Stimulated activated CD4-positive, alpha-beta T cell treated with anti-CD3 and anti-CD28 coated beads, Interleukin-4, amount 100 ng/mL, for 24 hours (primary cell): ENCODE measurements at regions not wholly inside any gene's neighbourhood (a gene's known extent, or its start where the extent isn't known, plus 50 kb on each side); places are given as distances from the start of the nearest gene placed in this dataset.
"Not testable (repeated sequence)": the region's sequence is repeated elsewhere in the genome, so short reads cannot be mapped to it uniquely, and the experiment has no call there.

ENCODE experiments used
- DNase-seq: peaks from one replicate; pipeline ENCODE4 v3.0.0-alpha.2; 2020

DNA sequence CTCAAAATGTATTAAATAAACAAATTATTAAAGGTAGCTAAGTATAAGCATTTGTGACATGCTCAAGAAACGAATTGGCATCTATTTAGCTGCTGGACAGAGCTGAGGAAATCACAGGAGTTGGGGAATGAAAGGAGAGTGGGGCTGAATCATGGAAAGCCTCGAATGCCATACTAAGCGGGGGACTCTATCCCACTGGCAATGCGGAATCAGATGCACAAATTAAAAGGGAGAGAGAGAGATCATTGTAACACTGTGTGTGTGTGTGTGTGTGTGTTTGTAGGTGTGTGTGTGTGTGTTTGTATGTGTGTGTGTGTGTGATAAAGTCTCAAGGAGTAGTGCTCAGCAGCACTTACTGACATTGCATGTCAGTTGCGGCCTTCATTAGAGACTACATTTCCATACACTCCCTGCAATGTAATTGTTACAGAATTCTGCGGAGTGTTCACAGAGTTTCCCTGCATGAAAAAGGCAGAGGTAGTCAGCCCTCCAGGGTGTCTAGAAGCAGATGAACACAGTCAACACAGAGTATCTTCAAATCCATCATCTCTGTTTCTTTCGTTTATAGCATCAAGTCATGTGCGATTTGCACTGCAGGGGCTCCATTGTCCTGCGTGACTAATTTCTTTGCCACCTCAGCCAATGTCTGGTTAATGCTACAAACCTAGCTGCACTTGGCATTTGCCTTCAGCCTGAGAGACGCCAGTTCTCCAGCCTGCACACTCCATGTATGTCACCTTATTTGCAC lies 111.7 kb upstream of the CYRIA start:
- no peak for DNase-seq

DNA sequence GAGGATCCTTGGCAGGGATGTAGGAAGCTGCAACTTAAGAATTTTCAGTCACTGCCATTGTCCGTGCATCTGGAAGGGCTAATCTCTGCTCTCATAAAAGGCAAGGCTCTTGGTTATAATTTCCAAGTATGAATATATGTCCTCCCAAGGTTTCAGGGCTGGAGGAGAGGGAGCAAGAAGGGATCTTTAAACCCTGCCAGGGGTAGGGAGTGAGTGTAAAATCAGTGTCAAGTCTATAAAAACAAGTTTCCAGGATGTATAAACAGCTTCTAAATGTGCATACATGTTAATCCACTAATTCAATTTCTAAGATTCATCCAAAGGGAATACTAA lies 110.2 kb upstream of the CYRIA start:
- no peak for DNase-seq

DNA sequence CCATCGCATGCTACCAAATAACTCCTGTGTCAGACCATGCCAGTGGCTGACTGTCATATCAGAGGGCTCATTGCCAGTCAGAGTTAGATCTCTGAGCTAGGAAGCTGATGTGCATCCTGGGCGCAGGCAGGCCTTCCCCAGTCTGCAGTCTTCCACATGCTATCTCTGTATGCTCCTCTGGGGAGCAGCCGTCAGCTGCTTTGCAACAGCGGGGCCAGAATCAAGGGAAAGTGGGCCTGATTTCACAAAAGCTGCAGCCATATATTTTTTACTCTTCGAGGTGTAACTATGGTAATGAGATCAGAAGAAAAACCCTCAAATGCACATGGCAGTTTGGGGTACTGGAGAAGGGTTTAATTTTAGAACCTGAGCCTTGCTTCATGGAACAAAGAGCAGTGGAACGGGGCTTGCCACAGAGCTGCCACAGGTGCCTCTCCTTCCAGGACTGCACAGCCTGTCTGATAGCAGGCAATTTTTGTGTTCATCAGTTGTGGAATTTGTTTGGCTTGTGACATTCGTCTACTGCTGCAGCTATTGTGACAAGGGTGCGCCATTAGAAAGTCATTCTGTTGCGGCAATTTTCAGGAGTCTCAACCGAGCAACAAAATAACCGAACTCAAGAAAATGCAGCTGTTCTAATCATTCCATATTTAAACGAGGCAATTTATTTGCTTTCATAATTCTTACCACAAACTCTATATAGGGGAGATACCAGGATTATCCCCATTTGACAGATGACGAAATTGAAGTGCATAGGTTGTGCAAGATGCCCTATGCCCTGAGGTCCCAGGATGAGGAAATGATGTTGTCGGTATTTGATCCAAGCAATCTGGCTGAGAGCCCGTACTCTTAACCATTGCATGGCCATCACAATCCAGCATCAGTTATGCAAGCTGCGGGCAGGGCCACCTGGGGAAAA lies 109.6 kb upstream of the CYRIA start:
- DNase-seq: no peak

DNA sequence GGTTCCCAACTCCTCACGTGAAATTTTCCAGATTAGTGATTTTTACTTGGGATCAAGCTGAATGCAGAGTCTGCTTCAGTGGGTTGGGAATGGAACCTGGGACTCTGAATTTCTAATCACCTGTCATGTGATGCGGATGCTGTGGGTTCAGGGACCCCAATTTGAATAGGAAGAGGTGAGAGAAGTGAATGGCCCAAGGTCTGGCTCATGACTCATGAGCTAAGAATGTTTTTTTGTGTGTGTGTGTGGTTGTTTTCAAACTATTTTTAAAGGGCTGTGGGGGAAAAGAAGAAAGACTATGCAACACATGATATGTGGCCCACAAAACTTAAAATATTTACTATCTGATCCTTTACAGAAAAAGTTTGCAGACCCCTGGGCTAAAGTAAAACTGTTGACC lies 108.5 kb upstream of the CYRIA start:
- DNase-seq: no peak

DNA sequence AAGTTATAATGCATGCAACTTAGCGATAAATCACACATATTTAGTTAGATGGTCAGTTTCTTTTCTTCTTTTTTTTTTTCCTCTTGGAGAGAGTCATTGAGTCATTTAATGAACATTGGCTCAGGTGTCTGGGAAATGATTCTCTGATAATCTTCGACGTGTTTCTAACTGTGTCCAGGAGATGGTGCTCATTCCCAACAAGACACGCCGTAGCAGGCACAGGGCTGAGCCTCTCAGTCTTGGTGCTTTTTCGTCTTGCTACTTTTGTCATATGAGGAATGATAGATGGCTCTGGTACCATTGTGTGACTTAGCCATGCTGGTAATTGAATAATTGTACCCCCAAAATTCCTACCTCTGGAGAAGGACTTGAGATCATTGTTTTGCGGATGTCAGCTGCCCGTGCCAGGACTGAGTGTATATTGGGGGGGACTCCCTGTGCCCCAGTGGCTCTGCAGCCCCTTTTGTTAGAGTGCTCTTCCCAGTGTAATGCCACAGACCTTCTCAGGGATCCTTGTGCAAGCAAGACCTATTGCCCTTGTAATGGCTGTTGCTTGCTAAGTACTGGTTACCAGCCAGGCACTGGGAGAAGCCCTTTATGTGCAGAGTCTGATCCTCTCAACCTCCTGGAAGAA lies 107.6 kb upstream of the CYRIA start:
- DNase-seq: no peak

DNA sequence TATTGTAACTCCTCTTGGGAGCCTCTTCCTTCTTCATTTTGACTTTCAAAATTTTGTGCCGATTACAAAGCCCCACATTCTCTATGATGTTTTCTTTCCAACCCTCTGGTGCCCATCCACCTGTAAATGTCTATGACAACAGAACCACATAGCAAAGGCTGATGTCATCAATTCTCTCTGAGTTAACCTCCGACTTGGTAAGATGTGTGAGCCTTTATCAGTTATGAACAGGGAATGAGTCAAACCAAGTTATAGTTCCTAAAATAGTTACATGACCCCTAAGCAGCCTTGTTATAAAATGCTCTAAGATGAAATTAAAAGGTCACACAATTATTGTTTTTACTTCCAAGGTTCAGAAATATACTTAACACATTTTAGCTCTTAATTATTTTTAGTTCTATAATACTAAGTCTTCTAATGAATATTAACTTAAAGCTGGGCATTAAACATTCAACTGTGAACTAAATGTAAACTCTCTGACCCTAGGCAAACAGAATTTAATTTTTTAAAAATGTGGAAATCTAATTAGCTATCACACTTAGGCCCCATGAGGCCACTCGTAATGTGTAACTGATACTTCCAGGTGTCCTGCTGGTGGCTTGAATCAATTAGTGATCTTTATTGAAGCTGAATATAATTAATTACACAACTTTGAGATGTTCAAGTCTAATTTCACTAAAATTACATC lies 102.3 kb upstream of the CYRIA start:
- no peak for DNase-seq

DNA sequence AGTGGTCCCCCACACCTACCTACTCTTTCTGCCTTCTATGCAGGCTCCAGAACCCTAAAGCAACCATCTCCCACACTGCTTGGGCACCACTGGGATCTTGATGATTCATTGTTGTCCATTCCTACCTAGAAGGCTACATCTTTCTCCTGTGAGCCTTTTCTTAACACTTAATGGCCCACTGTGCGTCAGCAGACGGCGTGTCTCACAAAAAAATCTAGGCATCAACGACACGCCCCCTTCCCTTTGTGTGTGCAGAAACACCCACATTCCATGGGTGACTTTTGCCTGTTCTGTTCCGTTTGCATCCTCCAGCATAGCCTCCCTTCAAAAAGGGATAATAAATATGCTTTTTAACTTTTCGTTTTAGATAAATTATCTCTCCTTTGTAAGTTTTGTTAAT lies 99.7 kb upstream of the CYRIA start:
- no peak for DNase-seq

DNA sequence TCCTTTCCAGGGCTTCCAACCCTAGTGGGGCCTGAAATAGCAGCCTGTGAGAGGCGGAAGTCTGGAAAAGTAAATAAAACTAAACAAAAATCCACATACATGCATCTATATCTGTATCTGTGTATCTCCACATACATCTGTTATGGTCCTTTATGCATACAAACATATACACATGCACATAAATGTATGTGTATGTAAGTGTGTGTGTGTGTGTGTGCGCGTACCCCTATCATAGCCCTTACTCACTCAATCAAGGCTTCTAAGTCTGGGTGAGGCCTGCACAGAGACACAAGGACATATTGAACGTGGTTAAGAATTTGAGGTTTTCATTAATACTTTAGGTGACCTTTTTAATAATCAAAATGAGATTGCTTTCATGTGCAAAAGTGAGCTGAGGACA lies 98.9 kb upstream of the CYRIA start:
- DNase-seq: no peak

DNA sequence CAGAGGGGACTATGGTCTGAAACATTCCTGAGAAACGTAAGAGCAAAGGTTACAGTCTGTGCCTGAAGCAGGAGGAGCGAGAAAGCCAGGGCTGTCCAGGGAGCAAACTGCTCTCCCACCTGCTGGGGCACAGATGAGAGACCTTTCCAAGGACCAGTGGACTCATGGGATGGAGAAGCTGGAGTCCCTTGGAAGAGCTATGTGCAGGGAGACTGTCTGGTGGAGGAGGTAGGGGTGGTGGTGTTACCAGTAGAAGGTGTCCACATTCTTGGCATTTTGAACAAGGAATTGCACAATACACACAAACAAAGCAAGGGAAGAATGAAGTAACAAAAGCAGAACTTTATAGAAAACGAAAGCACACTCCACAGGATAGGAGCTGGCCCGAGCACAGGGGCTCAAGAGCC lies 97.9 kb upstream of the CYRIA start:
- DNase-seq: no peak

DNA sequence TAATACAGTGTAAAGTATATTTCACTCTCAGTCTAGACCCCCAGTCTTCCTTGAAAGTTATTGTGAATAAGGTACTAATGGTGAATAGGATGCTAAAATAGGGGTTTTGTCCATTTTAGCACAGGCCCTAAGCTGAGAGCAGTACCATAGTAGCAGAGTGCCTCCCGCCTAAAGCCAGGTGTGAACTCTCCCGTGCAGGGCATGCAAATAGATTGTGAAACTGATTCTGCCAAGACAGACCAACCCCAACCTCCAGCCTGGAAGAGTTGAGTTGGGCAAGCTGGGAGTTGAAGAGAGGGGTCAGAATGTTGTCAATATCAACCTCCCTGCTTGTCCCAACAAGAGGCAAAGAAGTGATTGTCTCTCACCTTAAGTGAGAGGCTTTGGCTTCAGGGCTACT lies 97.4 kb upstream of the CYRIA start:
- no peak for DNase-seq

DNA sequence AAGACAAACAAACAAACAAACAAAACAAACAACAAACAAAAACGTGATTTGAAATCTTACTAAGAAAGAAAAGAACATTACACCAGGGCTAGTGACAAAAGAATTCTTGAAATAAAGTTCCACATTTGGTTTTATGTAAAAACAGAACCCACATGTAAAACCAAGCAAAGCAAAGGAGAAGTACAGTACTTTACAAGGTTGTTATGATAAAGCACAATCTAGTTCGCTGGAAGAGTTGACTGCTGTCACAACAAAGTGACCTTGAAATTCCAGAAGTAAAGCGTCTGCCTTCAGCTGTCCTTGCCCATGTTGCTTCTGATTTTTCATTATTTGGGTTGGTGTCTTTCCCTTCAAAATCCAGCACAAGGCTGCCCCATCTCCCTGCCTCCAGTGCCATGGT lies 94.8 kb upstream of the CYRIA start:
- DNase-seq: no peak

DNA sequence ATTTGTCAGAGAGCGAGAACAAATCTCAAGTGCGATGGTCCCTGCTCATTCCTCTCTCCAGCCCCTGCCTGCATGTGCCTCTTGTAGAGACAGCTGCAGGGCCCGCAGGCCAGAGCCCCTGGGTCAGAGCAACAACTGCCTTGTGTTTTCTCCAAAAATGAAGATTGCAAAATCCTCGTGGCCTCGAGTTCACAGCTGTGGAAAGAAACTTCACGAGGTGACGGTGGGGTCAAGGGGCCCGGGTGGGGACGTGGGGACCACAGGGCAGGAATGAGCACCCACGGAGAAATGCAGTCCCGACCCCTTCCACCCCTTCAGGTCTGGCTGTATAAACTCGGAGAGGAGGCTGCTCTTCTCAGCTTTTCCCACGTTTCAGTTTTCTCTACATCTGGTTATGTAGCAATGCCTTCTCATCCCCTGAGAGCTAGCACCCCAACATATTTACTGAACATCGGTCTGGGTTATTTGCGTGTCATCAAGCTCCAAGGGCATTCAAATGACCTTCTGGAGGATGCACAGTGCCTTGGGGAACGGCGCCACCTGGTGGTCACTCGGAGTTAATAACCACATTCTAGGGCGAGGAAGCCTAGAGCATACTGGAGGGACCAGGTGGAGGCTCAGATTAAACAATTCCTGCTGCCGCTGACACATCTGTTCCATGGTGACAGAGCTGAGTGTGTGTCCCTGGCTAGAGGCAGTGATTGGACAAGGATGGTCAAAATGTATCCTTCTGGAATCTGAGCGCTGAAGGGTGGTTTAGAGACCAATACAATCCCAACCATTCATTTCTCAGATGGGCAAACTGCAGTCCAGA lies 91.4 kb upstream of the CYRIA start:
- DNase-seq: peak; percentile 48

DNA sequence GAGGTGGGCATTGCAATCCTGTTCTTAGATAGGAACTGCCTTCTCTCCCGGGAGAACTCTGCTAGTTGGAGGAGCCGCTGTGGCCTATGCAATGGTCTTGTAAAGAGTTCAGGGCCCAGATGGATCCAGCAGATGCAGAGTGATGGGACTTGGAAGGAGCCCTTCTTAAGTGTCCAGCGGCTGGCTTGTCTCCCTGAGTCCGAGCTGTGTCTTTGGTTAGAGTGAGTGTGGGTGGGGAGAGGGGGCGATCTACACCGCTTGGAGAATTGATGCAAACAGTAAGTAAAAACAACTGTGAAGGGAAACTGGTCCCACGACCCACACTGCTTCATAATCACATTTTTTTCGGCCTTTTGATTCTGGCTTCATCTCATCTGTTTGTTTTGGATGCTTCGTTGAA lies 89.8 kb upstream of the CYRIA start:
- no peak for DNase-seq

DNA sequence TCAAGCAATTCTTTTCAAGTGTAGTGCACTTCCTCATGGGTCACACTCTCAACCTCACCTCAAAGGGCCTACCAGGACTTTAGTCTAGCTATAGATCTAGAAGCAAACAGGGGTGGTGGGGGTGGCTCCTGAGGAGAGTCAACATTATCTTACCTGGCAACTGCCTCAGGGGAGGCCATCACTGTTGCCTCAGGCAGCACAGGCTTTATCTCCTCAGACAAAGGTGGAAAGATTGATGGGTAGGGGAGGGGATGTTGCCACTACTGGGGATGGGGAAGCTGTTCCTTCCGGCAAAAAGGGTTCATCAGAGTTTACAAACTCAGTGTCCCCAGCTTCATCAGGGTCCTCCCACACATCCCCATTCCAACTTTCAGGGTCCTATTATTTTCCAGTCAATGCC lies 87.4 kb upstream of the CYRIA start:
- DNase-seq: not testable (repeated sequence)

DNA sequence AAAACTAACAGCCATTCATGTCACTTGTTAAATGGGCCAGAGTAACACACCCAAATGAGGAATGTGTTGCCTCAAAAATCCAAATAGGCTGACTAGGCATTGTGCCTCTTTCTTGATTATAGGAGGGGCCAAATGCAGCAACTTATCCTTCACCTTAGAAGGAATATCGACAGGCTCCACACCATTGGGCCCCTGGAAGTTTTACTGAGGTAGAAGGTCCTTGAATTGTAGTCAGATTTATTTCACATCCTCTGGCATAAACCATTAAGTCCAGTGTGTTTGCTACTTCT lies 85.2 kb upstream of the CYRIA start:
- DNase-seq: not testable (repeated sequence)

DNA sequence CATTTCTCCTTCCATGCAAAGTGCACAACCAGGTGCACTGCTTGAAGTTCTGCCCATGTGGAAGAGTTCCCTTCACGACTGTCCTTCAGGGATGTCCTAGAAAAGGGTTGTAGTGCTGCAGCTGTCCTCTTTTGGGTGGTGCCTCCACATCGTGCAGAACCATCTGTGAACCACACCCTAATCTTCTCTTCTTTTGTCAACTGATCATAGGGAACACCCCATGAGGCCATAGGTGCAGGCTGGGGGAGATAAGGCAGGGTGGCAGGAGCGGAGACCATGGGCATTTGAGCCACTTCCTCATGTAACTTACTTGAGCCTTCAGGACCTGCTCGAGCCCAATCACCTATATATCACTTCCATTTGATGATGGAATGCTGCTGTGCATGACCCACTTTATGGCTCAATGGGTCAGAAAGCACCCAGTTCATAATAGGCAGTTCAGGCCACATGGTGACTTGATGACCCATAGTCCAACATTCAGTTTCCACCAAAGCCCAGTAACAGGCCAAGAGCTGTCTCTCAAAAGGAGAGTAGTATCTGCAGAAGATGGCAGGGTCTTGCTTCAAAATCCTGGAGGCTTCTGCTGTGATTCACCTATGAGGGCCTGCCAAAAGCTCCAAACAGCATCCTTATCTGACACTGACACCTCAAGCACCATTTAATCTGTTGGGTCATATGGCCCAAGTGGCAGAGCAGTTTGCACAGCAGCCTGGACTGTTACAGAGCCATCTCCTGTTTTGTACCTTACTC lies 84.7 kb upstream of the CYRIA start:
- no peak for DNase-seq

DNA sequence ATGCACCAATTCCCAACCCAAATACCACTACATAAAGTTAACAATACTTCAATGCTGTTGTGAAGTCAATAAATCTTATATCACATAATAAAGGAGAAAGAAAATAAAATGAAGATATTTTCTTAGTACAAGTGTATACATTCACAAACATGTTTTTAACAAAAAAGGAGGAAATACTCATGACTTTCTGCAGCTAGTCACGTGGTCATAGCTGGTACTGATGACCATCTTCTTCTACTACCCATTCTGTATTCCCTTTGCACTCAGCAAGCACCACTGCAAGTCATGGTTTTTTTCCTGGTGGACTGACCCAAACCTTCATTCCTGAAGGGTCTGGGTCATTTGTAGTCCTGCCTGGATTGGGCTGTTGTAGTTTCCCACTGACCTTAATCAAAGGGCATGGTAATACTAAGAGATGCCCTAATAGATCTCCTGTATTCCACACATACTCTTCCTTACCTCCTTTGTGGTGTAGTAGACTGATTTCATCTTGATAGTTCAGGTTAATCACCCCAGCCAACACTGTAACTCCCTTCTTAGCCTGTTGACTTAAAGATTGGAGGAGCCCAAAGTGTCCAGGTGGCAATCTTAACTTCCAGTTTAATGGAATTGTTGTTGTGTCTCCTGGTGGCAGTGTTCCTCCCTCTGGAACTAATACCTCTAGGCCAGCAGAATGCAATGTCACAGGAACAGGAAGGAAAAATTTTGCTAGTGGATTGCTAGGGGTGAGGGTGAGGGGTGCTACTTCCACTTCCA lies 83.1 kb upstream of the CYRIA start:
- DNase-seq: not testable (repeated sequence)

DNA sequence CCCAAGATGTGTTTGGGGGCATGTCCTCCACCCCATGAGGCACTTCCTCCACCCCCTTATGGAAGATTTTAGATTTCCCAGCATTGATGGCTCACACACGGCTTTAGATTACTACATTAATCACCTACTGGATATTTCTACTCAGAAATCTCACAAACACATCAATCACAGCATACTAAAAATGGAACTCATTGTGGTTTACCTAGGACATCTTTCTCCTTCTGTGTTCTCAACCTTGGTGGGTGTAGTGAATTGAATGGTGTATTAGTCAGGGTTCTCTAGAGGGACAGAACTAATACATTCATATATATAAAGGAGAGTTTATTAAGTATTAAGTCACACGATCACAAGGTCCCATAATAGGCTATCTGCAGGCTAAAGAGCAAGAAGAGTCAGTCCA lies 82.1 kb upstream of the CYRIA start:
- no peak for DNase-seq

DNA sequence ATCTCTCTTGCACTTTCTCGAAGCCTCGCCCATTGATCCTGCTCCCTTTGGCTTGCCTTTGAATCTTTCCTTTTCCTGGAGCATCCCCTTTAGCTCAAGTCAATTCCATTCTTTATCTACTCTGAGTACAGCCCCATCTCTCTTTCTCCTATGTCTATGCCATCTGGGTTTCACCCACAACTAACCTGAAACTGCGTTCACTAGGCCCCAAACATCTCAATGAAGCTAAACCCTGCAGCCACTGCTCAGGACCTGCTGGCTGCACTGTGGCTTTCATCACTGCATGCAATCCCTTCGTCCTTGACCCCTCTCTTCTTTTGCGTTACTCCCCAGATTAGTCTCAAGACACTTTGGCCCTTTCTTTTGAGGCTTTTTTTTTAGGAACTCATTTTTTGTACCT lies 81.6 kb upstream of the CYRIA start:
- DNase-seq: no peak

DNA sequence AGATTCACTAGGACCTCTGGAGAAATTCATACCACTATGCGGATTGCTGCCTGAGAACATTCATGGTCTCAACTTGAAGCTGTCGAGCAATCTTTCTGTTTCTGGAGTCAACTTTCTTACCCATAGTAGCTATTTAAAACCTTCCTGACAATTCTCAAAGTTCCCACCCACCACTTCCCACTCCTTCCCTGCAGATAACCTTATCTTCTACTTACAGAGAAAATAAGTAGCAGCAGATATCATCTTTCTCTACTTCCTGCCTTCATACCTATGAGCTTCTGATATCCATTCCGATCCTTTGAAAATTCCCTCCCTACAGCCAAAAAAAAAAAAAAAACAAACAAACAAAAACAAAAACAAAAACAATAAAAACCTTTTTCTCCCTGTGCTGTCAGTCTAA lies 81.2 kb upstream of the CYRIA start:
- DNase-seq: no peak

DNA sequence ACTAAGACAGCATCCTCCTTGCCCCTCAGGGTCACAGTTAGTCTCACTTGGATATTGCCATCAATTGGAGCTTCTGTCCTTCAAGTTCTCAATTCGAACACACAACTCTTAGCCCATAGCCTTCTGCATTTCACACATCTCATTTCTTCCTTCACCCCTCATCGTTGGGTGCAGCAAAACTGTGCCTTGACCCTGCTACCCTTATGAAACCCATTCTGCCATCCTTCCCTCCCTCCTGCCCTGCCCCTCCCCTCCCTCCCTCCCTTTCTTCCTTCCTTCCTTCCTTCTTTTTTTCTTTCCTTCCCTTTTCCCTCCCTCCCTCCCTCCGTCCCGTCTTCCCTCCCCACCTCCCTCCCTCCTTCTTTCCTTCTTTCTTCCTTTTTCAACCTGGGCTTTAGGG lies 80.7 kb upstream of the CYRIA start:
- DNase-seq: no peak
